ENCODE measurements at regions not wholly inside any gene's neighbourhood (a gene's known extent, or its start where the extent isn't known, plus 50 kb on each side); places are given as distances from the start of the nearest gene placed in this dataset.

DNA sequence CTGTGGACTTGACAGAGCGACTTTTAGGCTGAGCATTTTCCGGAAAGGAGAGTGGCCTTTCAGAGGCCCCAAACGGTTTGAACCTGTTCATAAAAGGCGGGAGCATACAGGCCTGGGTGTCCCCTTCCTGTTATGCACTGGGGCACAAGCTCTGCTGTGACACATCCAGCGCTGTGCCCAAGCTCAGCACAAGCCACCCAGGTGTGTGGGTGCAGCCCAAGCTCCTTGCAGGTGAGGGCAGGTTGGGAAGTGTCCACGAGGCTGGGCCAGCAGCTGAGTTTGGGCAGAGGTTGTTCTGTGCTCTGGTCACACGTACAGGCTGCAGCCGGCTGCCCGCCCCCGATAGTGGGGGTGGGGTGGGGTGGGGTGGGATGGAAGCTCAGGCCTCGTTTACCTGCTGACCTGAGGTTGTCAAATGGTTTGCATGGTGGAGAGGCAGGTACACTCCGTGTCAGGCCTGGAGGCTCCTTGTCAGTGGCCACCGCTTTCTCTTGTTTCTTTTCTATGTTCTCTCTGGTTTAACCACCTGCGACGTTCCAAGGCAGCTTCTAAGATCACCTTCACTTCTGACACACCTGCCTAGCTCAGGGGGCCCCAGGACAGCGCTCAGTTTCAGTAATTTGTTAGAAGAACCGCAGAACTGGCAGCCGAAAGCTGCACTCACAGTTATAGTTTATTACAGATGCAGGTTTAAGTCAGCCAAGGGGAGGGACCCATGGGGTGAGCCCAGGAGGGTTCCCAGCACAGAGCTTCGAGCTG is 194.7 kb upstream of the CIBAR2 start:
- no peak overlapping the region; a peak in 1 of 5 replicates for H3K4me3 Mint-ChIP-seq
- H3K79me1 ChIP-seq (ENCODE audit: insufficient read depth, low read depth, low read length, poor library complexity, severe bottlenecking): no peaks in the 10 kb centered on the region
- H3K23ac ChIP-seq (ENCODE audit: insufficient read length, low read depth, low read length): no peak overlapping the region
- H3K27ac ChIP-seq (ENCODE audit: insufficient read length, low read depth, low read length): no peak overlapping the region
- peaks cover 4% of the 10 kb centered on the region; the same call in 1 of the 2 replicates for H3K4me1 ChIP-seq (ENCODE audit: insufficient read depth, low read length)
- no peak overlapping the region for H2BK120ac ChIP-seq (ENCODE audit: low read depth, low read length, poor library complexity, severe bottlenecking)
- H3K79me2 ChIP-seq (ENCODE audit: insufficient read depth, low read length): no peaks in the 10 kb centered on the region
- peaks cover 36 to 44% of the 10 kb centered on the region in 2 experiments for H3K4me1 Mint-ChIP-seq
- no peaks in the 10 kb centered on the region; a peak in 1 of 7 replicates for H3K36me3 Mint-ChIP-seq (ENCODE audit: insufficient read depth in 1 of 3, low read depth in 3 of 3)
- H3K27me3 Mint-ChIP-seq (ENCODE audit: low read depth): peaks cover 29% of the 10 kb centered on the region
- no peaks in the 10 kb centered on the region for H3K9me3 ChIP-seq (ENCODE audit: control insufficient read depth, low read depth, low read length)
- H3K23me2 ChIP-seq (ENCODE audit: insufficient read length, low read depth, low read length, poor library complexity, severe bottlenecking): peaks cover 3% of the 10 kb centered on the region
- H2AFZ ChIP-seq (ENCODE audit: low read length): no peak overlapping the region
- H4K5ac ChIP-seq (ENCODE audit: insufficient read length, low read depth, low read length): no peak overlapping the region
- no peak overlapping the region; a peak in 1 of 7 replicates for H3K27ac Mint-ChIP-seq
- H3K56ac ChIP-seq (ENCODE audit: insufficient read length, low read depth, low read length): no peak overlapping the region
- no peak overlapping the region for H3K18ac ChIP-seq (ENCODE audit: insufficient read length, low read depth, low read length)
- no peak overlapping the region for H2BK12ac ChIP-seq (ENCODE audit: insufficient read length, low read depth, low read length)
- H3K4ac ChIP-seq (ENCODE audit: low read depth, low read length): no peak overlapping the region
- no peak overlapping the region for H3K4me2 ChIP-seq (ENCODE audit: insufficient read depth, insufficient read length, low read length)
- no peak for DNase-seq
- H4K20me1 ChIP-seq (ENCODE audit: control insufficient read depth, insufficient read depth, insufficient read length): no peaks in the 10 kb centered on the region
- no CpG with 5 or more reads among the region's 19 CpGs for WGBS (ENCODE audit: extremely low coverage, insufficient read length, low lambda C conversion rate)
- no peaks in the 10 kb centered on the region; a peak in 1 of 5 replicates for H3K9me3 Mint-ChIP-seq
- H4K91ac ChIP-seq (ENCODE audit: insufficient read length, low read depth, low read length): no peak overlapping the region
- no peaks in the 10 kb centered on the region for H3K27me3 ChIP-seq (ENCODE audit: insufficient read depth, low read length)
- no peak overlapping the region for H2BK20ac ChIP-seq (ENCODE audit: low read depth, low read length, poor library complexity, severe bottlenecking)
- no peak overlapping the region for H4K8ac ChIP-seq (replicated peaks; ENCODE audit: insufficient read length, low read depth, low read length)
- H3K14ac ChIP-seq (ENCODE audit: insufficient read depth, low read length): no peak overlapping the region; the same call in 1 of the 2 replicates
- H2BK5ac ChIP-seq (ENCODE audit: insufficient read length, low read length): no peak overlapping the region
- H2BK15ac ChIP-seq (ENCODE audit: low read depth, low read length): no peak overlapping the region
- no peak overlapping the region for H2AK5ac ChIP-seq (ENCODE audit: insufficient read length, low read length)
- TF ChIP-seq CTCF (conservative IDR thresholded peaks at IDR 0.05): no peak
- H3K9ac ChIP-seq (ENCODE audit: extremely low read depth, insufficient read length, low read length): no peak overlapping the region
- no peak overlapping the region for H3T11ph ChIP-seq (ENCODE audit: low read length)

All from H9 (cell line).